HG02759 (cell line): ENCODE measurements at regions not wholly inside any gene's neighbourhood (a gene's known extent, or its start where the extent isn't known, plus 50 kb on each side); places are given as distances from the start of the nearest gene placed in this dataset.

Experiments
- ATAC-seq: cut with Tn5 transposase; IDR thresholded peaks from one replicate; pipeline ENCODE4 v1.9.1; 2021; ENCODE audit warnings: mild to moderate bottlenecking, moderate library complexity; ENCODE audit not compliant: unreplicated experiment

DNA sequence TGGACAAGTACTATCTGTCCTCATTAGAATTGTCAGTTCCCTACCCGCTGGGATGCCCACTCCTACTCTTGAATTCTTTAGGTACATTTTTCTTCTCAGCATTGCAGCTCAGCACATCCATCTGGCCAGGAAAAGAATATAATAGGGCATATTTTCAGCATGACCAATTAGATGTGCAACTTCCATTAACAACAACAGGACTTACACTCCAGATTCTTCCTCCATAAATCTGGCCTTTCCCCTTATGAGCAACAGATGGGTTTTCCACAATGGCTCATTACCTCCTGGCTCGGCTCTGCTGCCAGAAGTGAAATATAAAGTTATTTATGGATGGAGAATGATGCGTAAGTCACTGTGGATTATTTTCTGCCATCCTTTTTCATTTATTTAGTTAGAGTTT is 443.8 kb upstream of the TGFBR2 start:
- ATAC-seq = no peak

- ATAC-seq = no peak
These were observed 439.9 kb upstream of the TGFBR2 start for GRCh38 chr3:30166535-30166934.

GRCh38 chr3:30167541-30168011 is 438.8 kb upstream of the TGFBR2 start:
- ATAC-seq = no peak

DNA sequence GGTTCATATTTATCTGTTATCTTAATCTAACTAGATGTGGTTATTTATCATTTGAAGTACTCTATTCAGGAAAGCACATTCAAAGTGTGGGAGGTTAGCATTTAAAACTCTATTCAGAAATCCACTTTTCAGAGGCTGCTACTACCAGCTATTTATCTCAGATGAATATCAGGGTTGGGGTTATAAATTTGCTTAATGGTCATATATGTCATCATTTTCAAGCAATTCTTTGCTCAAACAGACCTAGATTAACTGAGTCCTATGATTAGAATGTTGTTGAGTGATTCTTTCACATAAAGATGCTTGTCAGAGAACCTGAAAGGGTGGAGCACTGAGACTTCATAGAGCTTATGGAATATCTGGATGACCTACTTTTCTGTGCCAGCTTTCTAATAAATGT is 436.9 kb upstream of the TGFBR2 start:
- no peak for ATAC-seq

DNA sequence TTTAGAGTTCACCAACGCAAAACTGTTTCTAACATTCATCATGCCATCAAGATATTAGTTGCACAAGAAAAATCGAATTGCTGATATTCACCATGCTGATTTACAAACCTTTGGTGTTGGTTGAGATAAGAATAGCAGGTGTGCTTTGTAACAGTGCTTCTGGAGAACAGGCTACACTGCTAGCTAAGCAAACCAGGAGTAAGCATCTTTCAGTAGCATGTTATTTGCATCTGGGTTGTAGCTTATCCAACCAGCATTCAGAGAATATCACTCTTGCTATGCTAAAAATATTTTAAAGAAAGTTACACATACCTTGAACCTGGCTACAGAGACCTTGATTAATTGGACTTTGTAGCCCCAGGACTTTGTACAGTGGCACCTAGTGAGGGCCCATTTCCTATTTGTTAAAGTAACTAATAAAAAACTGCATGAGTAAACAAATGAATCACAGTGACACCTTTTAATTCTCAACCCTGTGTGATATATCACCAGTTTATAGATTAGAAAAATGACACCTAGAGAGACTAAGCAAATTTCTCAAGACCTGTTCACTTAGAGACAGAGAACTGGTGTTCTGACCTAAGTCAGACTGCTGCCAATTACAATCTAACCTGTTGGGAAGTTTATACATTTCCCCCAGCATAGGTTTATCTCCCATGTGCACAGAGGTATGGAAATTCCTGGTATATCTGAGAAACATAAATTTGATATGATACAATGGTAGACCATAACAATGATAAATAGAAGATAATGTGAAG is 435.5 kb upstream of the TGFBR2 start:
- ATAC-seq = no peak

DNA sequence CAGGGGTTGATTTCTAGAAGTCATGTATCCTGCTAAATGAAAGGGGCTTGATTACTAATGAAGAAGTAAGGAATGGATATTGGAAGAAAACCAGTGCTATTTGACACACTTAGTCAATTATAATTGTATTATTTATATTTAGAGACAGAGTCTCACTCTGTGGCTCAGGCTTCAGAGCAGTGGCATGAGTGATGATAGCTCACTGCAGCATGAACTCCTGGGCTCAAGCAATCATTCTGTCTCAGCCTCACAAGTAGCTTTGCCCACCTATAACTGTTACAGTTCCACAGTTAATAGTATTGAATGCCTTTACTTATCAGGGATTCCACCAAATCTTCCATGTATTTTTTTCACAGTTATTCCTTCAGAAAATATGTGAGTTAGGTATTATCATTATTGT is 432.0 kb upstream of the TGFBR2 start:
- no peak for ATAC-seq

GRCh38 chr3:30180310-30181177 is 425.9 kb upstream of the TGFBR2 start:
- no peak for ATAC-seq

DNA sequence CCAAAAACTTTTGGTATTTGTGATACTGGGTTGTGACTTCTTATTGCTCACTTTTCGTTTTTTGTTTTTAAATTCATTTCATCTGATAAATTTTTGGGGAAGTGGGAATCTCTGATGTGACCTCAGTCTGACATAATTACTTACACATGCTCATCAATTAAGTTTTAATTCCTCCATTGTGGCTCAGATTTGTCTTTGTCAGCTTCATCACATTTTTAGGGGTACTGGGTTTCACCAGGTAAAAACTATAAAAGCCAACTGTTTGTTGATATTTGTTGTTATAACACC is 425.3 kb upstream of the TGFBR2 start:
- ATAC-seq = no peak

DNA sequence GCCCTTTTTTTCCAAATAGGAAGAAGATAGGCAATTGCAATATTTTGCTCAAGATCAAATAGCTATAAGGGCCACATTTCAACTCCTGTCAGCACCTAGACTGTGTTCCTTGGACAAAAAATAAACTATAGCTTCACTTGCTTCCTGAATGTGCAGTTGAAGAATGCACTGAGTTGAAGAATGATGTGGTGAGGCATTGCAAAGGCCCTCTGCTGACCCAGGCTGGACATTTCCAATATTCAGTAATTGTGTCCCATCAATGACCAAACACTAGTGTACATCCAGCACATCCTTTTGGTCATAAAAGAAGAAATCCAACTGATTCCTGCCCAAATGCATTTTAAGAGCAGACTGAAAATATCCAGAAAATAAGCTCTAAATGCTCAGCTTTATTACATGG is 424.8 kb upstream of the TGFBR2 start:
- no peak for ATAC-seq

- ATAC-seq = no peak
These were observed 423.0 kb upstream of the TGFBR2 start for GRCh38 chr3:30183421-30183820.

DNA sequence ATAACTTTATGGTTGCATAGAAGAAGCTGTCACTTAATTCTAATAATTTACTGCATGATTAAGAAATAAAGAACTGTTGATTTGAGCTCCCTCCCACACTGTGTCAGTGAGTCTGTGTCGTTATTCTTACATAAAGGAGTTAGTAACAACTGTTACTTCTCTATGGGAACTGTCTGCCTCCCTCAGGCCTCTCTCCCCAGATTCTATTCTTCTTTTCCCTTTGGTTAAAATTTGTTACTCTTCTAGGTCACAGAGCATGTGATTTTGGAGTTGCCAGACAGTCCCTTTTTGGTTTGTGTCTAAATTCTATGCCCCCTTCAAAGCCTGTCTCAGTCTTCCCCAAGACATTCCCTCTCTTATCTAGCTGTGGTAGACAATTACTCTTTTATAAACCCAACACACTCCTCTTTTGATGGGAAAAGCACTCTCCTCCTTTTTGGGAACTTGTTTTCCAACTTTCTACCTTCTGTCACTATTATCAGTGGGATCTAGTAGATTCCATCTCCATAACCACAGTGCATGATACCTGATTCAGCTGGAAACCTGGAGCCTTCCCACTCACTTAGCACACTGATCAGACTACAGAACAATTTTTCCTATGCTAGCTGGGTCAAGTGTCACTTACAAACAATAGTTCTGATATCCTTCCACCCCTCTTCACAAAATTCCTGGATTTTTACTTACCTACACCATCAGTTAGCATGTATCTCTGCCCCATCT is 422.1 kb upstream of the TGFBR2 start:
- no peak for ATAC-seq

GRCh38 chr3:30185872-30186271 is 420.5 kb upstream of the TGFBR2 start:
- ATAC-seq = no peak

GRCh38 chr3:30186741-30187219 is 419.6 kb upstream of the TGFBR2 start:
- no peak for ATAC-seq

DNA sequence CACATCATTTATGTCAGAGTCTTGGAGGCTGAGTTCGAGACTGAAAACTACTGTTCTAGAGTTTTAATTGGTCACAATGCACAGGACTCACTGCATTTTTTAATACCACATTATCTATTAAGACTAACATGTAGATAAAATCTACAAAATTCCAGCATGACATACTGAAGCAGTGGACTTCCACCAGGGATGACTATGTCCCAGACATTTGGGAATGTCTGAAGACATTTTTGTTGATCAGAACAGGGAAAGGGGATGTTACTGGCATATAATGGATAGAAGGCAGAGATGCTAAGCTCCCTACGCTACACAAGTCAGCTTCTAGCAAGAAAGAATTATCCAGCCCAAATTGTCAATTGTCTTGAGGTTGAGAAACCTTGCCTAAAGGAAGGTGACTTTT is 419.0 kb upstream of the TGFBR2 start:
- ATAC-seq = no peak

DNA sequence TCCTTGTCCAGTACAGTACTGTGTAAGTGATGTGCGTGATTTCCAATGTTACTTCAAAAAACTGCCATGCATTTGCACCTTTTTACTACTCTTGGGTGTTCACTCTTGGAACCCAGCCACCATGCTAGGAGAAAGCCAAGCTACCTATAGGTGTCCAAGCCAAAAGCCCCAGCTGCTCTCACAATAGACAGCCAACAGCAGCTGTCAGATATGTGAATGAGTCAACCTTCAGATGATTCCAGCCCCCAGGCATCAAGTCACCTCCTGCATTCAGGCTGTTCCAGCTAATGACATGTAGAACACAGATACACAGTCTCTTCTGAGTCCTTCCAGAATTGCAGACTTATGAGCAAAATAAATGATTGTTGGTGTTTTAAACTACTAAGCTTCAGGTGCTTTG is 417.7 kb upstream of the TGFBR2 start:
- ATAC-seq = no peak

DNA sequence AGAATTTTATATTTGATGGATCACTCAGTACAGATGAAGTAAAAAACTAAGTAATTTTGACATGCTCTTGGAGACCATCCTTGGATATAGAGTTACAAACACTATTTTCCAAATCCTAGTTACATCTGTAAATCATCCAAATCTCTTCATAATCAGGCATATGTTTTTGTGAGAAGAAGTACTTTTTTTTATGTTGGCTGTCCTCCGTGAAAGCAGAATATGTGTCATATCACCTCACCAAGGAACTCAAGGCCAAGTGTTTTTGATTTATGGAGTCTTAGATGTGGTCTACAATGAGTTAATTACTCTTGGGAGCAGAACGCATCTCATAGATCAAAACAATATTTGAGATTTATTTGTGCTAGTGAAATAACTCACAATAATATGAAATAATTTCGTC is 416.5 kb upstream of the TGFBR2 start:
- no peak for ATAC-seq

DNA sequence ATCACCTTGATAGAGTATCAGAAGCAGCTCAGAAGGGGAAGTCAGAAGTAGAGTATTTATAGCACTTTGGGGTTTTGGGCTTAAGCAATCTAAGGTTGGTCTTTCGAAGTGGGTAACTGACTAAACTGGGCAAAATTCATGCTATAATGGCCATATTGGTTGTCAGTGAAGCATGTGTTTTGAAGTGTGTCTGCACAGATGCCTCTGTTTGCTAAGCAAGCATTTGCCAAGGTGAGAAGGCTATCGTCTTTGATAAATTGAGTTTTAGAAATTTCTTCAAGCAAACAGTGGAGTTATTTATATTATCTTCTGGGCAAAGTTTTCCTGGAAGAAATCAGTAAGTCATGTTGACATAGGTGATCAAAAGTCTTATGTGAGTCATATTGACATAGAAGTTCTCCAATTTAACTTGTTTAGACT is 412.8 kb upstream of the TGFBR2 start:
- ATAC-seq = no peak

GRCh38 chr3:30195352-30195751 is 411.0 kb upstream of the TGFBR2 start:
- ATAC-seq = no peak

GRCh38 chr3:30198162-30198561 is 408.2 kb upstream of the TGFBR2 start:
- ATAC-seq = no peak

DNA sequence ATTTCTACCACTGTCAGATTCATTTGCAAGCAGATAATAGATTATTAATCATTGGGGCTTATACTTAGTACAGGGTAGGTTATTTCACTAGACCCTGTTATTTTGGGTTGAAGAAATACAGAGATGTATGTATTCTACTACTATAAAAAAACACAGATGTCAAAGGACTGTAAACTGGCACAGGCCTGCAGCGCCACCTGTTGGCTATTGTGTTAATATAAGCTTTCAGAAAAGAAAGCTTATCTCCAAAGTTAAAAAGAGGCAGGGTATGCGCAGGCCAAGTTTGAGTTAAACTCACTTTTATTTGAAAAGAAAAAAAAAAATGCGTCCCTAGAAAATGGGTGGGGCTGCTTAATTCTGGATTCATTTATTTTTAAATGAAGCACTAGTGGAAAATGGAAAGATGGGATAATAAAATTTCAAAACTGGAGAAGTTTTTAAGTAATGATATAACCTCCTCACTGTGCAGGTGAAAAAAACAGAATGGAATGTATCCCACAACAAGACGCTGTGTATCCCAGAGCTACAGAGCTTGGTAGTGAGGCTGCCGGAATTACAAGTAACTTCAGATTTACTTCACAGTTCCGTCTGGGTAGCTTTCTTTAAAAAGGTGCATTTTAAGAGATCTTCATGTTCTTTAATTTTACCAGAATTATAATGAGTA is 407.2 kb upstream of the TGFBR2 start:
- peak; percentile 73 for ATAC-seq

DNA sequence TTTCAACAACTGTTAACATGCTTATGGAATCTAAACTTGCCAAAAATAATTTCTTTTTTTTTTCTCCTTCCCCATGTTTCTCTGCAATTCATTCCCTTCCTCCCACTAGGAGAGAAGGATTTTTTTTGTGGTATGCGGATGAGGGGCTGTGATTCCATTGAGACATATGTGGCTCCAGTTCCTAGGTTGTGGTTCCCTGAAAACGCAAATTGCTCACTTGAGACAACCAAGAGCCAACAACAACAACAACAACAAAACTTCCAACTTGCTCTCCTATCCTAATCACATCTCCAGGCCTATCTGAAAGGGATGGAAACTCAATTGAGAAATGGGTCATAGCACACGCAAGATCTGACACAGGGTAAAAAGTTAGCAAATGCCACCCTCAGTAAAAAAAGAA is 406.5 kb upstream of the TGFBR2 start:
- no peak for ATAC-seq
